MM.1S (cell line): ENCODE measurements at regions not wholly inside any gene's neighbourhood (a gene's known extent, or its start where the extent isn't known, plus 50 kb on each side); places are given as distances from the start of the nearest gene placed in this dataset.

ENCODE experiments used
- EZH2 ChIP-seq: fragments of 300-600 bp; sonication (generic); optimal IDR thresholded peaks from 2 replicates; pipeline ENCODE3; 2017; ENCODE audit warnings: low read depth, mild to moderate bottlenecking, antibody characterized with exemption, low read length, mixed read lengths
- TF ChIP-seq, protein P1 (sequence below): fragments of 300-600 bp; sonication (generic); IDR thresholded peaks from 2 replicates; pipeline ENCODE4 v1.5.1; 2016; ENCODE audit warnings: antibody characterized with exemption, low read length, mixed read lengths

DNA sequence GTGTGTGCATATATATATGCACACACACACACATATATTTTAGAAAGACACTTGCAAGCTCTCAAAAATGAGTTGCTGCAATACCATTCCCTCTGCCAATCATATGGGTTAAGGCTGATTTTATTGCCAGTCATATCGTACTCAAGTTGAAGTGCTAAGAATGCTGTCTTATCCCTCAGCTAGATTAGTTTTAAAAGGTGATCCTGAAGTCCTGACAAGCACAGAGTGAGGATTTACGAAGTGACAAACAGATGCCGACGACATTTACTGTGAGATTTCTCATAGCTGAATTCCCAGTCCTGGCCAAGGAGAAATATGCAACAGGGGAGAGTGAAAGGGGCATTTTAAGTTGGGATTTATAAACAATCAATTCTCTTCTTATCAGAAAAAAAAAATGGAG lies 126.2 kb upstream of the RBFOX1 start:
- TF ChIP-seq, protein P1, sequence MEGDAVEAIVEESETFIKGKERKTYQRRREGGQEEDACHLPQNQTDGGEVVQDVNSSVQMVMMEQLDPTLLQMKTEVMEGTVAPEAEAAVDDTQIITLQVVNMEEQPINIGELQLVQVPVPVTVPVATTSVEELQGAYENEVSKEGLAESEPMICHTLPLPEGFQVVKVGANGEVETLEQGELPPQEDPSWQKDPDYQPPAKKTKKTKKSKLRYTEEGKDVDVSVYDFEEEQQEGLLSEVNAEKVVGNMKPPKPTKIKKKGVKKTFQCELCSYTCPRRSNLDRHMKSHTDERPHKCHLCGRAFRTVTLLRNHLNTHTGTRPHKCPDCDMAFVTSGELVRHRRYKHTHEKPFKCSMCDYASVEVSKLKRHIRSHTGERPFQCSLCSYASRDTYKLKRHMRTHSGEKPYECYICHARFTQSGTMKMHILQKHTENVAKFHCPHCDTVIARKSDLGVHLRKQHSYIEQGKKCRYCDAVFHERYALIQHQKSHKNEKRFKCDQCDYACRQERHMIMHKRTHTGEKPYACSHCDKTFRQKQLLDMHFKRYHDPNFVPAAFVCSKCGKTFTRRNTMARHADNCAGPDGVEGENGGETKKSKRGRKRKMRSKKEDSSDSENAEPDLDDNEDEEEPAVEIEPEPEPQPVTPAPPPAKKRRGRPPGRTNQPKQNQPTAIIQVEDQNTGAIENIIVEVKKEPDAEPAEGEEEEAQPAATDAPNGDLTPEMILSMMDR: no peak
- TF ChIP-seq EZH2: no peak
